ENCODE measurements at regions not wholly inside any gene's neighbourhood (a gene's known extent, or its start where the extent isn't known, plus 50 kb on each side); places are given as distances from the start of the nearest gene placed in this dataset.

DNA sequence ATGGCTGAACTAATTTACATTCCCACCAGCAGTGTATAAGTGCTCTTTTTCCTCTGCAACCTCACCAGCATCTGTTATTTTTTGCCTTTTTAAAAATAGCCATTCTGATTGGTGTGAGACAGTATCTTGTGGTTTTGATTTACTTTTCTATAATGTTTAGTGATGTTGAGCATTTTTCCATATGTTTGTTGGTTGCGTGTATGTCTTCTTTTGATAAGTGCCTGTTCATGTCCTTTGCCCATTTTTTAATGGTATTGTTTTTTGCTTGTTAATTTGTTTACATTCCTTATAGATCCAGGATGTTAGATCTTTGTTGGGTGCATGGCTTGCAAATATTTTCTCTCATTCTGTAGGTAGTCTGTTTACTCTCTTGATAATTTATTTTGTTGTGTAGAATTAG, 169.9 kb downstream of the PRL start:
- peaks cover 0 to 19% (median 13%) of the 10 kb centered on the region in 8 donors for H3K9me3 ChIP-seq
- H3K4me3 ChIP-seq, result no peak overlapping the region
- intact Hi-C loops (cut with DNase I; ENCODE audit: low total_unique reads), result no loop called here
- no peaks in the 10 kb centered on the region for H3K36me3 ChIP-seq
- H3K4me1 ChIP-seq, result no peaks in the 10 kb centered on the region
- TF ChIP-seq, protein P1, sequence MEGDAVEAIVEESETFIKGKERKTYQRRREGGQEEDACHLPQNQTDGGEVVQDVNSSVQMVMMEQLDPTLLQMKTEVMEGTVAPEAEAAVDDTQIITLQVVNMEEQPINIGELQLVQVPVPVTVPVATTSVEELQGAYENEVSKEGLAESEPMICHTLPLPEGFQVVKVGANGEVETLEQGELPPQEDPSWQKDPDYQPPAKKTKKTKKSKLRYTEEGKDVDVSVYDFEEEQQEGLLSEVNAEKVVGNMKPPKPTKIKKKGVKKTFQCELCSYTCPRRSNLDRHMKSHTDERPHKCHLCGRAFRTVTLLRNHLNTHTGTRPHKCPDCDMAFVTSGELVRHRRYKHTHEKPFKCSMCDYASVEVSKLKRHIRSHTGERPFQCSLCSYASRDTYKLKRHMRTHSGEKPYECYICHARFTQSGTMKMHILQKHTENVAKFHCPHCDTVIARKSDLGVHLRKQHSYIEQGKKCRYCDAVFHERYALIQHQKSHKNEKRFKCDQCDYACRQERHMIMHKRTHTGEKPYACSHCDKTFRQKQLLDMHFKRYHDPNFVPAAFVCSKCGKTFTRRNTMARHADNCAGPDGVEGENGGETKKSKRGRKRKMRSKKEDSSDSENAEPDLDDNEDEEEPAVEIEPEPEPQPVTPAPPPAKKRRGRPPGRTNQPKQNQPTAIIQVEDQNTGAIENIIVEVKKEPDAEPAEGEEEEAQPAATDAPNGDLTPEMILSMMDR (IDR thresholded peaks at IDR 0.05 in 8 of 11, conservative IDR thresholded peaks at IDR 0.05 in 3 of 11), result no peak
- TF ChIP-seq POLR2A (IDR thresholded peaks at IDR 0.05) (no peak), POLR2AphosphoS5 (IDR thresholded peaks at IDR 0.05) (no peak)
- no peak overlapping the region for H3K27ac ChIP-seq
- WGBS, 5 donors, result 94 to 97% (median 97%) methylated on average over 1 of the region's 1 CpG
- DNase-seq, result no peak
- no peaks in the 10 kb centered on the region for H3K27me3 ChIP-seq (replicated peaks in 1 of 7)

GRCh38 chr6:22129751-22130150, 167.1 kb downstream of the PRL start:
- DNase-seq, result no peak
- TF ChIP-seq, protein P1 (IDR thresholded peaks at IDR 0.05 in 8 of 11, conservative IDR thresholded peaks at IDR 0.05 in 3 of 11), result no peak
- TF ChIP-seq POLR2AphosphoS5 (IDR thresholded peaks at IDR 0.05) (no peak), POLR2A (IDR thresholded peaks at IDR 0.05) (no peak)
- no peak overlapping the region for H3K27ac ChIP-seq
- no peaks in the 10 kb centered on the region for H3K27me3 ChIP-seq (replicated peaks in 1 of 7)
- H3K4me3 ChIP-seq, result no peak overlapping the region
- no peaks in the 10 kb centered on the region for H3K36me3 ChIP-seq
- WGBS, 5 donors, result 88 to 99% (median 92%) methylated on average over 3 of the region's 3 CpGs
- H3K4me1 ChIP-seq, result no peaks in the 10 kb centered on the region
- H3K9me3 ChIP-seq, result peaks cover 0 to 29% (median 13%) of the 10 kb centered on the region in 8 donors
- intact Hi-C loops (cut with DNase I; ENCODE audit: low total_unique reads), result no loop called here

DNA sequence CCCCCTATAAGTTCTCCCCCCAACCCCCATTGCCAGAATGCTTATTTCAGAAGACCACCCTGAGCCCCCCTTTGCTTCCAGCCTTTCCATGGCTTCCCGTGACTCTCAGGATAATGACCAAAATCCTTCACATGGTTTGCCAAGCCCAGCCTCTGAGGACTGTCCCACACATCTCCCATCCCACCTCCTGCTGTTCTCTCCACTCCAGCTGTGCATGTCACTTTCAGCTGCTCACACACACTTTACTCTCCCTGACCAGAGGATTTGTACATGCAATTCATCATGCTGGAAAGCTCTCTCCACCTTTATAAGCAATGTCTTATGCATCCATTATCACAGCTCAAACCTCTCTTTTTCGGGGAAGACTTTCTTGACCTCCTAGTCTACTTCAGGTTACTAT, 164.2 kb downstream of the PRL start:
- intact Hi-C loops (cut with DNase I; ENCODE audit: low total_unique reads), result no loop called here

GRCh38 chr6:22133357-22133756, 163.5 kb downstream of the PRL start:
- intact Hi-C loops (cut with DNase I; ENCODE audit: low total_unique reads), result no loop called here
- 82 to 95% (median 88%) methylated on average over 4 of the region's 4 CpGs for WGBS, 5 donors
- no peaks in the 10 kb centered on the region for H3K27me3 ChIP-seq (replicated peaks in 1 of 7)
- TF ChIP-seq, protein P1 (IDR thresholded peaks at IDR 0.05 in 8 of 11, conservative IDR thresholded peaks at IDR 0.05 in 3 of 11), result no peak
- no peak for TF ChIP-seq POLR2A (IDR thresholded peaks at IDR 0.05)
- TF ChIP-seq POLR2AphosphoS5 (IDR thresholded peaks at IDR 0.05), result no peak
- no peaks in the 10 kb centered on the region for H3K4me1 ChIP-seq
- peaks cover 0 to 14% (median 0%) of the 10 kb centered on the region in 8 donors for H3K9me3 ChIP-seq
- DNase-seq, result no peak
- H3K36me3 ChIP-seq, result no peaks in the 10 kb centered on the region
- H3K4me3 ChIP-seq, result no peak overlapping the region
- no peak overlapping the region for H3K27ac ChIP-seq

More for the DNA sequence above, 164.2 kb downstream of the PRL start:
- DNase-seq, result no peak
- 66 to 93% (median 88%) methylated on average over 2 of the region's 2 CpGs for WGBS, 5 donors
- Histone ChIP-seq H3K27me3 (replicated peaks in 1 of 7) (no peaks in the 10 kb centered on the region), H3K36me3 (no peaks in the 10 kb centered on the region), H3K4me3 (no peak overlapping the region), H3K4me1 (no peaks in the 10 kb centered on the region), H3K9me3 (peaks cover 0 to 15% (median 0%) of the 10 kb centered on the region in 8 donors), H3K27ac (no peak overlapping the region)
- TF ChIP-seq POLR2AphosphoS5 (IDR thresholded peaks at IDR 0.05) (no peak), POLR2A (IDR thresholded peaks at IDR 0.05) (no peak)
- TF ChIP-seq, protein P1 (IDR thresholded peaks at IDR 0.05 in 8 of 11, conservative IDR thresholded peaks at IDR 0.05 in 3 of 11), result no peak
